GM21367 (cell line): ENCODE measurements at regions not wholly inside any gene's neighbourhood (a gene's known extent, or its start where the extent isn't known, plus 50 kb on each side); places are given as distances from the start of the nearest gene placed in this dataset.
"Not testable (repeated sequence)": the region's sequence is repeated elsewhere in the genome, so short reads cannot be mapped to it uniquely, and the experiment has no call there.

ENCODE experiments used
- ATAC-seq: cut with Tn5 transposase; IDR thresholded peaks from one replicate; pipeline ENCODE4 v1.9.1; 2021; ENCODE audit not compliant: unreplicated experiment

DNA sequence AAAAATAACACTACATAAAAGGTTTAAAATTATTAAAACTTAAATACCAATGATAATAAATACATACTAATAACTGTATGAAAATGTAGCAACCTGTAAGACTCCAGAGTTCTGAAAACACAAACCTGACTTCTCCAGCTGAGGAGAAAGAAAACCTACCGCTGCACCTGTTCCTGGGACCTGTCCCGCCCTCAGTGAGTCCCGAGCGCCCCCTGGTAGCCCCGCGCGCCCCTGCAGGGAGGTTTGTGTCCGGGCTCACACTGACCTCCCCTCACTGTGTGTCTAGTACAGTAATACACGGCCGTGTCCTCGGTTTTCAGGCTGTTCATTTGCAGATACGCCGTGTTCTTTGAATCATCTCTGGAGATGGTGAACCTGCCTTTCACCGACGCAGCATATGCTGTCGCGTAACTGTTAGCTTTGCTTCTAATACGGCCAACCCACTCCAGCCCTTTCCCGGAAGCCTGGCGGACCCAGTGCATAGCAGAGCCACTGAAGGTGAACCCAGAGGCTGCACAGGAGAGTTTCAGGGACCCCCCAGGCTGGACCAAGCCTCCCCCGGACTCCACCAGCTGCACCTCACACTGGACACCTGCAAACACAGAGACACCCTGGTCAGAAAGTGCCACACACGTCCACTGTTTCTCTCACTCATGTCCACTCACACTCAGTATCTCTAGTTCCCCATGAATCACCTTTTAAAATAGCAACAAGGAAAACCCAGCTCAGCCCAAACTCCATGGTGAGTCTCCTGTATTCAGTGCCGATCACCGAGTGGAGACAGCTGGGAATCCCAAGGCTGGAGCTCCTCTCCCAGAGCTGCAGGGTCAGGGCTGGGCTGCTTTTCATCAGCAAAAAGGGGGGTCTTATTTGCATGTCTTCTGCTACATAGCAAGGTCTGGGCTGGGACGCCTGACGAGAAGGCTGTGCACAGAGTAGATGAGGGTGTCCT, 1276.3 kb downstream of the TMEM121 start:
- ATAC-seq: no peak

DNA sequence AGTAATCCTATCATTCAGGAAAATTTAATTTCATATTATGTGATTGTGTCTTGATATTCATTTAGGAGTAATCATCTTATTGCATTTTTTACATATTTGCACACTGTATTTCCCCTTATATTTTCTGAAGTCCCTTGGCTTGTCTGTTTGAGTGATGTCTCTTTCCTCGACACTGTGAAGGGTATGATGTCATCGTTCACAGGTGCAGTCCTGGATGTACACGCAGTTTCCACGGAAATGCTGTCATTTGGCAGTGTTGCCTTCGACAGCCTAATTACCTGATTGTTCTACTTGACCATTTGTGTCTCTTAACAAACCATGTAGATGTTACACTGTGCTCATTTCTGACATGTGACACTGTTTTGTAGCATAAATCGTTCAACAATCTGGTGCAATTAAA, 1277.0 kb downstream of the TMEM121 start:
- ATAC-seq: no peak

DNA sequence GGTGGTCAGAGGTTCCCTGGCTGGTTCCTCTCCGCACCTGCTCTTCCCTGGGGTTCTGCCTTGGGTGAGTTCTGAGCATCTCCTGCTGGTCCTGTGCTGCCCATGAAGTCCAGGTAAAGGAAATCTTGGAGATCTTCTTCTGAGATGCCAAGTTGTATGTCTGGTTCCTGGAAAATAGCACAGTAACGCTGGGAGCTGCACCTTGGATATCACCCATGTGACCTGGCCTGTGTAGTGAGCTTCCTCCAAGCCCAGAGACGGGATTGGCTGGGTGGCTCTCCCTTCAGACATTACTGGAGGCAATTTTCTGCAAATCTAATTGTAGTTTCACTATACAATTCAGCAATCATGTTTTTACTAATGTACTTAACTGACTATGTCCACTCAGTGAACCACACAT, 1281.1 kb downstream of the TMEM121 start:
- ATAC-seq: no peak

DNA sequence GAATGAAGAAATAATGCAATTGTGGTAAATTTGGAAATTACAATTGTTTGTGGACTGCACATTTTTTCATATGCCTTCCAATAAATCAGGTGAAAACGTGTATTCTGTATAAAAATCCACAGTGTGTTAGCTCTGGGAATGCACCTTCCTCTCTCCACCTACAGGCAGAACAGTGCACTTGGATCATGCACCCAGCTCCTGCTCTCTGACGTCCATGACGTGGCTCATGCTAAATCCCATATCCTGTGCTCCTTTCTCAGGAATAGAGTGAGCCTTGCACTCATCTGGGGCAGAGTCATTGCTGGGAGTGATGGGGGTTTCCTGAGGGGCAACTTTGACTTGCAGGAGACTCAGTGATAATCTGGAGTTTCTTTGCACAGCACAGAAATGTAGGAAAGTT, 1282.1 kb downstream of the TMEM121 start:
- no peak for ATAC-seq

DNA sequence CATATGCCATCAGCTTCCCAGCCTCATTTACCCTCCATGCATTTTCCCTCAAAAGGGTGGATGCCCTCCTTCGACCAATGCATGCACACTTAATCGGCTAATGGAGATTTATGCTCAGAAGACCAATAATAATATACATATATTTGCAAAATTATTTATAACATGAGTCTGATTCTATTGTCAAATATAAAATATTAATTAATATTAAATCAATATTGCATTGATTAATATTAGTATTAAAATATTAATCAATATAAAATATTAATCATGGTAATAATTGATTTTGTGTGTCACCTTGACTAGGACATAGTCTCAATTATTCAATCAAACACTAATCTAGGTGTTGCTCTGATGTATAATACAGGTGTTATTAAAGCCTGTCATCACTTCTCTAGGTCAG, 1282.5 kb downstream of the TMEM121 start:
- ATAC-seq: no peak

DNA sequence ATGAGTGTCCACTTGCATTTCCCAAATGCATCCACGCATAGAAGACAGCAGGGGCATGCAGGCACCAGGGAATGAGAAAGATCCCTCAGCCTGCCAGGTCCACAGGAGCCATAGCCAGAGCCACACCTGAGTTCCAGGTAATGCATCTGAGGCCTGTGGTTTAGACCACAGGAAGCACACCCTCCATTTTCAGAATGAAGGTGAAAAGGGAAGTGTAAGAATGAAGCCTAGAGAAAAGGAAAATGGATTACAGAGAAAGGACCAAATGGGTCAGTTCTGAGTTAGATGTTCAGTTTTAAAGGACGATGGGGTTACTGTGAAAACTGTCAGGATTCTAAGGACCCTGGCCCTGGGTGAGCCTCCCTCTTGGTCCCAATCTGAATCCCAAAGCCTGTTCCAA, 1283.2 kb downstream of the TMEM121 start:
- no peak for ATAC-seq

DNA sequence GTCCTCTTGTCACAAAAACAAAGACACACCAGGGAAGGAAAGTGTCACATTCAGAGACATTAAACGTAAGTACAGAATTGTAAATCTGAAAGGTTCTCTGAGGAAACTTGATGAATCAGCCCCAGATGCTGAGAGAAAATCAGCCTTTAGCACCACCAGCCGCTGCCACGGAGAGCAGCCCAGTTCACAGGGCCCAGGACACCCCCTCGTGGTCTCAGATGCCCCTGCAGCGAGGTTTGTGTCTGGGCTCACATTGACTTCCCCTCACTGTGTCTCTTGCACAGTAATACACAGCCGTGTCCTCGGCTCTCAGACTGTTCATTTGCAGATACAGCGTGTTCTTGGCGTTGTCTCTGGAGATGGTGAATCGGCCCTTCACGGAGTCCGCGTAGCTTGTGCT, 1283.8 kb downstream of the TMEM121 start:
- not testable (repeated sequence) for ATAC-seq

DNA sequence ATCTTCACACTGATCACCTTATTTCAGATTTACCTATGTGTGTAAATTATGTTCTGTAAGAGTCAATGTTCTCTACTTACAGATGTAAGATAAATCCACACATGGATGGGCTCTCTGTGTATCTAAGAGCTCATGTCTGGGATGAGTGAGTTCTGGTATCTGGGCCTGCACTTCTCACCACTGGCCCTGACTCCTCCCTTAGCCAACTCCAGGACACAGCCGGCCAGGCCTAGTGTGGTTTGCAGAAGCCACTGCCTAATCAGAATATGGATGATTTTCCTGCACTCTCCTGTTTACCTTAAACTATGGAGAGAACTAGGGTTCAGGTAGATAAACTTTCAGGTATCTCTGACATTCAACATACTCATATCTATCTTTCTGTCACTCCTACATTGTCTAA, 1284.8 kb downstream of the TMEM121 start:
- no peak for ATAC-seq

DNA sequence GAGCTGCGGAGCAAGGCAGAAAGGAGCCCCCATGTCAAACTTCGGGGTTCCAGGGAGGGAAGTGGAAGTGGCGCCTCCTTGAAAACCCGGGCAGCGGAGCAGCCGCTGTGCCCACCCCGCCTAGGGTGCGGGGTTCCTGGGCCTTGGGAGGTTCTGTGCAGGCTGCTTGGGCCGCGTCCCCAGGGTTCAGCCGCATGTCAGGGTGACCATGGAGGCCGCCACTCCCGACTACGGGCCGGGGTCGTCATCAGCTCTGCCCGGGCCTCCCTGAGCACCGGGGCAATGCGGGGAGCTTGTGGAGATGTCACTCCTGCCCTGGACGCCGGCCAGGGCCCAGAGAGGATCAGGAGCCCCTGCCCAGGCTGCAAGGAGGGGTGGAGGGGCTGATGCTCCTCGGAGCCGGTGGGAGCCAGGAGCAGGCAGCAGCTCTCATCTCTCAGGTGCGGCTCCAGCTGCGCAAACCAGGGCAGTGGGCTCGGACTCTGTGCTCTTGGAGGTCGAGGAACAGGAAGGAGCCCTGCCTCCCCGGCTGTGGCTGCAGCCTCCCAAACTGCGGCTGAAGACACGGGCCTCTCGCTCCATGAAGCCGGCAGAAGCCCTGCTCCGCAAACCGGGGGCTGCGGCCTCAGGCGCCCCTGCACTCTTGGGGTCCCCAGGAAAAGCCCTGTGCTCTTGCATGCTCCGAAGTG, 1286.5 kb downstream of the TMEM121 start:
- no peak for ATAC-seq

DNA sequence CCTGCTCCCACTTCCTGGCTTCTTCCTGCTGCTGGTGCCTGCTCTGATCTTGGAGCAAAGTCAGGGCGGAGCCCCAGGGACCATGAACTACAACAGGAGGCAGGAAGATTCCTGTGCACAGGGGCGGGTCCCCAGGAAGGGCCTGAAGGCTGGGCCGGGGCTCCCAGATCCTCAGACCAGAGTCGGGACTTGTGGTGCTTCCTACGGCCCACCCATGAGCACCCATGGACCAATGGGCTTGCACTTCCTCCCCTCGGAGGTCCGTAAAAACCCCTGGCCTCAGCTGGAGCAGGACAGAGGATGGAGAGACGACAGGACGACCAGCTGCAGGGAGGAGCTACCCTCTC, 1287.1 kb downstream of the TMEM121 start:
- ATAC-seq: no peak

DNA sequence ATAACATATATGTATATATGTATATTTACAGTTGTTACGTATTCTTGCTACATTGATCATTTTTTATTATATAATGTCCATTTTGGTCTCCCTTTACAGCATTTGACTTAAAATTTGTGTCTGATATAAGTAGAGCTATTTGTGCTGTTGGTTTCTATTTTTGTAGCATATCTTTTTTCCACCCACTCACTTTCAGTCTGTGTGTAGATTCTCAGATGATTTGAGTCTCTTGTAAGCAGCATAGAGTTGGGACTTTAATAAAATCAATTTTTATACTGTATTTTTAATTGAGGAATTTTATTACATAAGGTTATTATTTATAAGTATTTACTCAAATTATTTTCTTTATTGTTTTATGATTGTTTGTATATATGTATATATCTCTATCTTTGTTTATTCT, 1293.7 kb downstream of the TMEM121 start:
- no peak for ATAC-seq

DNA sequence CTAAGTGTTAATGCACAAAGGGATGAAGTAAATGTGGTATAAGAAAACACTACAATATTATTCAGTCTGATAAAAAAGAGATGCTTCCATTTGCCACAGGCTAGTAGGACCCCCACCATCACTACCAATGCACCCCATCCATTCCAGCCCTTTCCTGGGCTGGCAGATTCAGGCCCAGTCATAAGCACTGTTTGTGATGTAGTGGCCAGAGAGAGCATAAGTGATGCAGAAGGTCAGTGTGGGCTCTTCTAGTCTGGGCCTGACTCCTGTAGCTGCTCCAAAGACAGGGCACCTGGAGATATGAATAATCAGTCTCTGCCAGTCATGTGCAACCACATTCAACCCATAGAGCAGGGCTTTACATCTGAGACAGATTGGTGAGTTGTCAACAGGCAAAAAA, 1294.7 kb downstream of the TMEM121 start:
- no peak for ATAC-seq

DNA sequence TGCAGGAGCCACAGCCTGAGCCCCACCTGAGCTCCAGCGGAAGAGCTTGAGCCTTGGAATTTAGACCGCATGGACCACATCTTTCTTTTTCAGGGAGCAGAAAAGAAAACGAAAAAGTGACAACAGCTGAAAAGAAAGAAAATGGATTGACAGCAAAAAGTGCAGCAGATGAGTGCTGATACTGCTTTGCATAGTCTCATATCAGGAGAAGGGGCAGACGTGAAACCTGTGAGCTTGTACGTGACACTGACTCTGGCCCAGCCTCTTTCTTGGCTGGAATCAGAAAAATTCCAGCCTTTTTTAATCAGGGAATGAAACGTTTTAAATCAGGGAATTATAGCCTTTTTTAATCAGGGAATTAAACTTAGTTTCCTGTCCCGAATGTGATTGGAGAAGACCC, 1296.5 kb downstream of the TMEM121 start:
- no peak for ATAC-seq

DNA sequence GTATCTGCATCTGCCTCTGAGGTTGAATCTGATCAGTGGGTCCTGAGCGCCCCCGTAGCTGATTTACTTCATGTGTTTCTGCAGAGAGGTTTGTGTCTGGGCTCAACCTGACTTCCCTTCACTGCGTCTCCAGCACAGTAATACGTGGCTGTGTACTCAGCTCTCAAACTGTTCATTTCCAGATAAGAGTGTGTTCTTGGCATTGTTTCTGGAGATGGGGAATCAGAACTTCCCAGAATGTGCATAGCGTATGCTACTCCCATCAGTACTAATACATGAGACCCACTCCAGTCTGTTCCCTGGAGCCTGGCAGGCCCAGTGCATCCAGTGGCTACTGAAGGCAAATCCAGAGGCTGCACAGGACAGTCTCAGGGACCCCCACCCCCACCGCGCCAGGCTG, 1297.2 kb downstream of the TMEM121 start:
- no peak for ATAC-seq

DNA sequence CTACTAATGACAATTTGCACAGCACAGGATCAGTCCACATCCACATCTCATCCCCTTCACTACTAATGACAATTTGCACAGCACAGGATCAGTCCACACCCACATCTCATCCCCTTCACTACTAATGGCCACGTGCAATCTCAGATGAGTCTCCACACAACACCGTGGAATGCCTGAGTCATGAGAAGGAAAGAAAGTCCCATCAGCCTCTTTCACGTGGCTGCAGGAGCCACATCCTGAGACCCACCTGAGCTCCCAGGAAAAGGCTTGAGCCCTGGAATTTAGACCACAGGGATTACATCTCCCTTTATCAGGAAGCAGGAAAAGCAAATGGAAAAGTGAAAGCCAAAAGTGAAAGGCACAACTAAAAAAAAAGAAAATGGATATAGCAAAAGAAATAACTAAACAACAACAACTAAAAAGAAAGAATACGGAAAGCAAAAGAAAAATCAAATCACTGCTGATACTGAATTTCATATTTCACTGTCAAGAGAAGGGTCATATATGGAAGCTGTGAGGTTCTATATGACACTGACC, 1300.5 kb downstream of the TMEM121 start:
- no peak for ATAC-seq

DNA sequence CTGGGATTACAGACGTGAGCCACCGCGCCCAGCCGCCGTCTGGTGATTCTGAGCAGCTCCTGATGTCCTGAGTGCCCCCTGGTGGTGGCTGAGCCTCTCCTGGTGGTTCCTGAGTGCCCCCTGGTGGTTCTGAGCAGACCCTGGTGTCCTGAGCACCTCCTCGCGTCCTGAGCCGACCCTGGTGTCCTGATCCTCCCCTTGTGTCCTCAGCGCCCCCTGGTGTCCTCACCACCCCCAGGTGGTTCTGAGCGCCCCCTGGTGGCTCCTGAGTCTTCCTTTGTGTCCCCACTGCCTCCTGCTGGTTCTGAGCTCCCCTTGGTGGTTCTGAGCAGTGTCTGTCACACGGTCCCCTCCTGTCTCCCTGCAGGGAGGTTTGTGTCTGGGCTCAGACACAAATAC, 1304.9 kb downstream of the TMEM121 start:
- ATAC-seq: peak; percentile 49

DNA sequence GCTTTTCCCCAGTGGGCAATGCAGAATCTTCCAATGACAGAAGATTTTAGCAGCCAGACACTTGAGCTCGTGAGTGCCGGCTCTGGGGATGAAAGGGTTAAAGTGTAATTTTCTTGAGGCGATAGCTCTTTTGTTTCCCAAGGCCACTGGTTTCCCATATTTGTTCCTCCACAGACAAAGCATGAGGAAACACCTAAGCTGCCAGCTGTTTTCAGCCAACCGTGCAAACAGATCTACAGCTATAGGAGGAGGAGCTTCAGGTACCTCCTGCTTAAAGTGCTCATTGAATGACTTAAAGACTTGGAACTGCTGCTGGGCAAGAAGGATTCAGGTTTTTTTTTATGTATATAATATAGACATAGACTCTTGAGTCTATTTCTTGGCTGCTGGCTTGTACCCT, 1311.5 kb downstream of the TMEM121 start:
- ATAC-seq: no peak

DNA sequence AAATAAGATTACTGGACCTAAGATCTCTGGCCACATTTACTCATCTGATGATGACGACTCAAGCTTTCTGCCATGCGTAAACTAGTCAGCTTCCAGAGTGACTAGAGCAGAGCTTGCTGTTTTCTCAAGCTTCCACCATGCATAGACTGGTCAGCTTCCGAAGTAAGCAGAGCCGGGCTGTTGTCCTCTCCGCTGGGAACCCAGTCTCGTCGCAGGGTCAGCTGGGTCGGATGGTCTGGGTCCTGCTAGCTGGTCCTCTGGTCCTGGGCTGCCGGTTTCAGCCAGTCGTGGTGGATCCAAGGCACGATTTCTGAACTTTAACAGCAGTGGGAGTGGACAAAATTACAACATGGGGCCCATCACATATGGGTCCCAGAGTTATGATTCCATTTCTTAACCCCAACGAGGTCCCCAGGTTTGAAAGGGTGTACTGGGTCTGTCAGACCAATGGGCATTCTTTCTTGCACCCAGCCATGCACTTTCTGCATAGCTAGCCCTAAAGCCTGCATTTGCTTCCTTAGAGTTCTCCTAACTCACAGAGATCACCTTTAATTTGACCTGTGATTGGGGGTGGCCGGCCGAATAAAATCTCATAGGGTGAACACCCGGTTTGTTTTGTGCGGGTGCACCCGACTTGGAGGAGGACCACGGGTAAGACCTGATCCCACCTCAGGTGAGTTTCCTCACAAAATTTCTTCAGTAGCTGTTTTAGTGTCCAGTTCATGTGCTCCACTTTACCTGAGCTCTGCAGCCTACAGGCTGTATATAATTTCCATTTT, 1312.8 kb downstream of the TMEM121 start:
- no peak for ATAC-seq

DNA sequence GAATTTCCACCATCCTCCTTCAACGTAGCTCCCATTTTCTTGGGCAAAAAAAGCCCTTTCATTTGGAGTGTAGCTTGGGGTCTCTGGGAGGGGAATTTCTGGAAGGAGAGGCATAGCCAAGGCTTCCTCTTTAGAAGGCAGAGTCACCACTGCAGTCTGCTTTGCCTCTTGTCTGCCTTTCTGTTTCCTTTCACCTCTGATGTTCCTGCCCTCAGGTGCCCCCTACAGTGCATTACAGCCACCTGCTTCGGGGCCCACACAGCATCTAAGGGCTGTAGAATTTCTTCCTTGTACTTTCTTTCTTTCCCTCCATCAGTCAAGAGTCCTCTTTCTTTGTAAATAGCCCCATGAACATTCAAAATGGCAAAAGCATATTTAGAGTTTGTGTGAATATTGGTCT, 1313.9 kb downstream of the TMEM121 start:
- no peak for ATAC-seq

DNA sequence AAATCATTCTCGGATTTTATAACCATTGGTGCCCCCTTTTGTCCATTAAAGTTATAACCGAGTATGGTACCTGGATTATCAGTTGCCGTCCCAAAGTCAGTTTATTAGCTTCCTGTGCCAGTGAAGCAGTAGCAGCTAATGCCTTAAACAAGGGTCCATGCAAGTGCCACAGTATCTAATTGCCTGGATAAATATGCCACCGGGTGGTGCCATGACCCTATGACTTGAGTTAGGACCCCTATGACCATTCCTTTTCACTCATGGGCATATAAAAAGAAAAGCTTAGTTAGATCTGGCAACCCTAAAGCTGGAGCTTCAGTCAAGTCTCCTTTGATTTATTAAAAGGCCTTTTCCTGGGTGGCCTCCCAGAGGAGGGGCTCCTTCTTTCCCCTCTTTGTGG, 1314.6 kb downstream of the TMEM121 start:
- ATAC-seq: no peak

DNA sequence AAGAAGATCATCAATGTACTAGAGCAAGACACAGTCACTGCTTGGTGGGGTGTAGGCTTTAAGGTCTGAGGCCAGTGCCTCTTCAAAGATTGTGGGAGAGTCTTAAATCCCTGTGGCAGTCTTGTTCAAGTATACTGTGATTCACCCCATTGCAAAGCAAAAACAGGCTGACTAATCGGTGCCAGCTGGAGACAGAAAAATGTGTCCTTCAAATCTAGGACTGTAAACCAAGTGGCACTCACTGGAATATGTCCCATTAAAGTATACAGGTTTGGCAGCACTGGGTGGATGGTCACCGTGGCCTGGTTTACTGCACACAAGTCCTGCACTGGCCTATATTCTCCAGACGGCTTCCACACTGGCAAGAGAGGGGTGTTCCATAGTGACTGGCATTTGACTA, 1315.3 kb downstream of the TMEM121 start:
- ATAC-seq: no peak
